Hepatocyte (in vitro differentiated cells): ENCODE measurements at regions not wholly inside any gene's neighbourhood (a gene's known extent, or its start where the extent isn't known, plus 50 kb on each side); places are given as distances from the start of the nearest gene placed in this dataset.

Source experiments
- DNase-seq: peaks from one replicate; pipeline ENCODE4 v3.0.0-alpha.2; 2016; ENCODE audit warnings: low spot score
- H2AFZ ChIP-seq: fragments of 200-600 bp; sonication (generic); 2 replicates; pipeline ENCODE4 v1.6.0; 2016; ENCODE audit warnings: antibody characterized with exemption, mild to moderate bottlenecking
- H3K27ac ChIP-seq: fragments of 200-600 bp; sonication (generic); 2 replicates; pipeline ENCODE4 v1.5.1; 2016; ENCODE audit warnings: mild to moderate bottlenecking
- H3K27me3 ChIP-seq: fragments of 200-600 bp; sonication (generic); 2 replicates; pipeline ENCODE4 v1.6.1; 2016
- H3K36me3 ChIP-seq: fragments of 200-600 bp; sonication (generic); replicated peaks from 2 replicates; pipeline ENCODE4 v1.5.1; 2016; ENCODE audit warnings: low read depth; ENCODE audit not compliant: insufficient read depth
- H3K4me1 ChIP-seq: fragments of 200-600 bp; sonication (generic); 2 replicates; pipeline ENCODE4 v1.5.1; 2016; ENCODE audit warnings: mild to moderate bottlenecking, moderate library complexity; ENCODE audit not compliant: insufficient read depth
- H3K4me2 ChIP-seq: fragments of 200-600 bp; sonication (generic); 2 replicates; pipeline ENCODE4 v1.6.0; 2016
- H3K4me3 ChIP-seq: fragments of 200-600 bp; sonication (generic); 2 replicates; pipeline ENCODE4 v1.5.1; 2016; ENCODE audit warnings: mild to moderate bottlenecking
- H3K79me2 ChIP-seq: fragments of 200-600 bp; sonication (generic); 2 replicates; pipeline ENCODE4 v1.6.0; 2017; ENCODE audit warnings: mild to moderate bottlenecking
- H3K9me2 ChIP-seq: fragments of 200-600 bp; sonication (generic); replicated peaks from 2 replicates; pipeline ENCODE4 v1.6.0; 2017; ENCODE audit warnings: mild to moderate bottlenecking; ENCODE audit not compliant: insufficient read depth
- H3K9me3 ChIP-seq: fragments of 200-600 bp; sonication (generic); 2 replicates; pipeline ENCODE4 v1.5.1; 2016; ENCODE audit warnings: low read depth, mild to moderate bottlenecking
- H4K20me1 ChIP-seq: fragments of 200-600 bp; sonication (generic); 2 replicates; pipeline ENCODE4 v1.6.0; 2016; ENCODE audit warnings: mild to moderate bottlenecking; ENCODE audit not compliant: insufficient read depth, poor library complexity, severe bottlenecking
- CTCF ChIP-seq: fragments of 200-600 bp; sonication (generic); IDR thresholded peaks from 2 replicates; pipeline ENCODE4 v1.5.1; 2016; ENCODE audit warnings: antibody characterized with exemption, mild to moderate bottlenecking; ENCODE audit not compliant: poor library complexity
- EZH2 ChIP-seq: fragments of 200-600 bp; sonication (generic); IDR thresholded peaks from 2 replicates; pipeline ENCODE4 v1.6.1; 2016; ENCODE audit warnings: antibody characterized with exemption, mild to moderate bottlenecking, borderline replicate concordance
- EZH2phosphoT487 ChIP-seq: fragments of 200-600 bp; sonication (generic); IDR thresholded peaks from one replicate; pipeline ENCODE4 v1.6.1; 2018; ENCODE audit warnings: antibody characterized with exemption, mild to moderate bottlenecking, low read depth, moderate library complexity; ENCODE audit not compliant: unreplicated experiment, severe bottlenecking
- WGBS: methylation state at CpG from one replicate; pipeline ENCODE4 v1.1.6; 2016; ENCODE audit warnings: low lambda C conversion rate; ENCODE audit errors: missing lambda C conversion rate; 5-methylcytosine and 5-hydroxymethylcytosine counted together

GRCh38 chr2:19419211-19419880 lies 60.9 kb upstream of the OSR1 start:
- H4K20me1 ChIP-seq = no peaks in the 10 kb centered on the region
- H3K36me3 ChIP-seq = no peaks in the 10 kb centered on the region
- no peaks in the 10 kb centered on the region for H3K9me3 ChIP-seq
- H3K4me3 ChIP-seq = no peak overlapping the region
- no peaks in the 10 kb centered on the region for H3K4me1 ChIP-seq
- H3K27ac ChIP-seq = peak overlapping the region; percentile 65
- H2AFZ ChIP-seq = no peak overlapping the region
- H3K4me2 ChIP-seq = no peak overlapping the region
- DNase-seq = no peak
- 45% methylated on average over 3 of the region's 3 CpGs for WGBS
- no peak for TF ChIP-seq EZH2phosphoT487
- no peak for TF ChIP-seq CTCF
- TF ChIP-seq EZH2 = no peak
- H3K79me2 ChIP-seq = no peaks in the 10 kb centered on the region
- H3K9me2 ChIP-seq = no peaks in the 10 kb centered on the region
- no peaks in the 10 kb centered on the region for H3K27me3 ChIP-seq

GRCh38 chr2:19416784-19417684 lies 58.6 kb upstream of the OSR1 start:
- no peaks in the 10 kb centered on the region for H3K36me3 ChIP-seq
- TF ChIP-seq EZH2 (no peak), CTCF (no peak), EZH2phosphoT487 (no peak)
- DNase-seq = no peak
- no peaks in the 10 kb centered on the region for H3K9me2 ChIP-seq
- H2AFZ ChIP-seq = no peak overlapping the region
- H3K27me3 ChIP-seq = no peaks in the 10 kb centered on the region
- H3K4me2 ChIP-seq = no peak overlapping the region
- H4K20me1 ChIP-seq = no peaks in the 10 kb centered on the region
- no peaks in the 10 kb centered on the region for H3K9me3 ChIP-seq
- 77% methylated on average over 3 of the region's 3 CpGs for WGBS
- H3K79me2 ChIP-seq = no peaks in the 10 kb centered on the region
- no peaks in the 10 kb centered on the region for H3K4me1 ChIP-seq
- no peak overlapping the region for H3K4me3 ChIP-seq
- no peak overlapping the region for H3K27ac ChIP-seq

DNA sequence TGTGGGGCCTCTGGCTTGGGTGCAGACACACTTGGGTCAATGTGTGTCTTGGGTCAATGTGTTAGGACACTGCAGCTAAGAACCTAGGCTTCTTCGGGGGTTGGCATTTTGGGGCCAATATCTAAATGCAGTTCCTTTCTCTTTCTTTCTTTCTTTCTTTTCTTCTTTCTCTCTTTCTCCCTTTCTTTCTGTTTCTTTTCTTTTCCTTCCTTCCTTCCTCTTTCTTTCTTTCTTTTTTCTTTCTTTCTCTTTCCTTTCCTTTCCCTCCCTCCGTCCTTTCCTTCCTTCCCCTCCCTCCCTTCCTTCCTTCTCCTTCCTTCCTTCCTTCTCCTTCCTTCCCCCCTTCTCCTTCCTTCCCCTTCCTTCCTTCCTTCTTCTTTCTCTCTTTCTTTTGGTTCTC lies 57.7 kb upstream of the OSR1 start:
- Histone ChIP-seq H3K36me3 (no peaks in the 10 kb centered on the region), H3K27me3 (no peaks in the 10 kb centered on the region), H3K79me2 (no peaks in the 10 kb centered on the region), H3K9me3 (no peaks in the 10 kb centered on the region), H3K27ac (no peak overlapping the region), H3K4me1 (no peaks in the 10 kb centered on the region), H2AFZ (no peak overlapping the region), H4K20me1 (no peaks in the 10 kb centered on the region), H3K4me2 (no peak overlapping the region), H3K9me2 (no peaks in the 10 kb centered on the region), H3K4me3 (no peak overlapping the region)
- no peak for TF ChIP-seq EZH2
- TF ChIP-seq CTCF = no peak
- no peak for TF ChIP-seq EZH2phosphoT487
- WGBS = 100% methylated on average over 1 of the region's 2 CpGs
- no peak for DNase-seq
